Neural cell (in vitro differentiated cells): ENCODE measurements at regions not wholly inside any gene's neighbourhood (a gene's known extent, or its start where the extent isn't known, plus 50 kb on each side); places are given as distances from the start of the nearest gene placed in this dataset.

Experiments used
- H2AFZ ChIP-seq: fragments of 200-600, 300-800 bp; sonication (generic), shearing (Covaris generic); 2 replicates; pipeline ENCODE4 v1.6.0; 2014; ENCODE audit warnings: low read depth, mild to moderate bottlenecking, antibody characterized with exemption, low read length, moderate library complexity
- H3F3A ChIP-seq: fragments of 200-600 bp; shearing (Covaris generic); 2 replicates; pipeline ENCODE4 v1.6.1; 2016; ENCODE audit warnings: mild to moderate bottlenecking, moderate library complexity, mixed read lengths, antibody characterized with exemption, low read length; ENCODE audit not compliant: insufficient read depth, poor library complexity, severe bottlenecking
- H3K27ac ChIP-seq: fragments of 200-600, 300-800 bp; sonication (generic), shearing (Covaris generic); 2 replicates; pipeline ENCODE4 v1.5.1; 2014; ENCODE audit warnings: mild to moderate bottlenecking, low read length, moderate library complexity
- H3K27me3 ChIP-seq: fragments of 300-800, 200-600 bp; sonication (generic), shearing (Covaris generic); 2 replicates; pipeline ENCODE4 v1.6.0; 2014; ENCODE audit warnings: mild to moderate bottlenecking, low read depth, low read length, moderate library complexity; ENCODE audit not compliant: insufficient read depth
- H3K36me3 ChIP-seq: fragments of 300-800, 200-600 bp; sonication (generic), shearing (Covaris generic); 2 replicates; pipeline ENCODE4 v1.5.1; 2014; ENCODE audit warnings: mild to moderate bottlenecking, antibody characterized with exemption, low read length, moderate library complexity; ENCODE audit not compliant: insufficient read depth
- H3K4me2 ChIP-seq: fragments of 300-800, 200-600 bp; sonication (generic), shearing (Covaris generic); 2 replicates; pipeline ENCODE4 v1.6.0; 2014; ENCODE audit warnings: mild to moderate bottlenecking, low read length
- H3K4me3 ChIP-seq: fragments of 300-800, 200-600 bp; sonication (generic), shearing (Covaris generic); 2 replicates; pipeline ENCODE4 v1.5.1; 2014; ENCODE audit warnings: mild to moderate bottlenecking, low read length, moderate library complexity
- H3K79me2 ChIP-seq: fragments of 200-600 bp; shearing (Covaris generic); replicated peaks from 2 replicates; pipeline ENCODE4 v1.6.0; 2014; ENCODE audit warnings: mild to moderate bottlenecking, low read length, moderate library complexity; ENCODE audit not compliant: insufficient read depth
- H3K9ac ChIP-seq: fragments of 300-800, 200-600 bp; sonication (generic), shearing (Covaris generic); 2 replicates; pipeline ENCODE4 v1.6.1; 2016; ENCODE audit warnings: mild to moderate bottlenecking, low read length, mixed read lengths
- H3K9me2 ChIP-seq: fragments of 200-600 bp; shearing (Covaris generic); 2 replicates; pipeline ENCODE4 v1.6.1; 2016; ENCODE audit warnings: mild to moderate bottlenecking, low read length, mixed read lengths; ENCODE audit not compliant: insufficient read depth
- H3K9me3 ChIP-seq: fragments of 200-600, 300-800 bp; sonication (generic), shearing (Covaris generic); 2 replicates; pipeline ENCODE4 v1.6.1; 2016; ENCODE audit warnings: mild to moderate bottlenecking, mixed run types, low read length, moderate library complexity, mixed read lengths
- H4K20me1 ChIP-seq: fragments of 200-600 bp; shearing (Covaris generic); 2 replicates; pipeline ENCODE4 v1.6.1; 2016; ENCODE audit warnings: mild to moderate bottlenecking, mixed run types; ENCODE audit not compliant: insufficient read depth
- EP300 ChIP-seq: fragments of 450-650 bp; conservative IDR thresholded peaks from 2 replicates; pipeline ENCODE4 v1.6.1; 2014; ENCODE audit warnings: antibody characterized with exemption, mild to moderate bottlenecking, moderate library complexity; ENCODE audit not compliant: poor library complexity, severe bottlenecking
- EZH2 ChIP-seq: fragments of 200-600, 300-800 bp; shearing (Covaris generic), sonication (generic); IDR thresholded peaks from 2 replicates; pipeline ENCODE4 v1.6.1; 2014; ENCODE audit warnings: antibody characterized with exemption, low read length, borderline replicate concordance, mild to moderate bottlenecking; ENCODE audit not compliant: insufficient read depth, poor library complexity, severe bottlenecking
- MXI1 ChIP-seq: fragments of 450-650 bp; conservative IDR thresholded peaks from 2 replicates; pipeline ENCODE4 v1.6.1; 2014; ENCODE audit warnings: antibody characterized with exemption, mild to moderate bottlenecking; ENCODE audit not compliant: poor library complexity, severe bottlenecking
- POLR2AphosphoS5 ChIP-seq: IDR thresholded peaks from 2 replicates; pipeline ENCODE4 v1.6.1; 2012
- RAD21 ChIP-seq: fragments of 450-650 bp; conservative IDR thresholded peaks from 2 replicates; pipeline ENCODE4 v1.6.1; 2014; ENCODE audit warnings: antibody characterized with exemption, mild to moderate bottlenecking, moderate library complexity
- REST ChIP-seq: IDR thresholded peaks from 2 replicates; pipeline ENCODE4 v1.6.1; 2012; ENCODE audit warnings: borderline replicate concordance
- SMC3 ChIP-seq: fragments of 450-650 bp; conservative IDR thresholded peaks from 2 replicates; pipeline ENCODE4 v1.6.1; 2014; ENCODE audit warnings: antibody characterized with exemption, mild to moderate bottlenecking, moderate library complexity; ENCODE audit not compliant: poor library complexity
- TAF1 ChIP-seq: IDR thresholded peaks from 2 replicates; pipeline ENCODE4 v1.6.1; 2012; ENCODE audit warnings: low read depth
- TF ChIP-seq, protein P1 (sequence below): fragments of 450-650 bp; IDR thresholded peaks from 2 replicates; pipeline ENCODE4 v1.5.1; 2014; ENCODE audit warnings: antibody characterized with exemption, mild to moderate bottlenecking, moderate library complexity; ENCODE audit not compliant: poor library complexity, severe bottlenecking

GRCh38 chr7:72481934-72482333, 69.8 kb upstream of the CALN1 start:
- H3K79me2 ChIP-seq = no peaks in the 10 kb centered on the region
- no peaks in the 10 kb centered on the region for H3K9me2 ChIP-seq
- no peak overlapping the region for H3K4me3 ChIP-seq
- TF ChIP-seq TAF1 (no peak), EP300 (no peak), POLR2AphosphoS5 (no peak), EZH2 (no peak), MXI1 (no peak), REST (no peak)
- TF ChIP-seq, protein P1, sequence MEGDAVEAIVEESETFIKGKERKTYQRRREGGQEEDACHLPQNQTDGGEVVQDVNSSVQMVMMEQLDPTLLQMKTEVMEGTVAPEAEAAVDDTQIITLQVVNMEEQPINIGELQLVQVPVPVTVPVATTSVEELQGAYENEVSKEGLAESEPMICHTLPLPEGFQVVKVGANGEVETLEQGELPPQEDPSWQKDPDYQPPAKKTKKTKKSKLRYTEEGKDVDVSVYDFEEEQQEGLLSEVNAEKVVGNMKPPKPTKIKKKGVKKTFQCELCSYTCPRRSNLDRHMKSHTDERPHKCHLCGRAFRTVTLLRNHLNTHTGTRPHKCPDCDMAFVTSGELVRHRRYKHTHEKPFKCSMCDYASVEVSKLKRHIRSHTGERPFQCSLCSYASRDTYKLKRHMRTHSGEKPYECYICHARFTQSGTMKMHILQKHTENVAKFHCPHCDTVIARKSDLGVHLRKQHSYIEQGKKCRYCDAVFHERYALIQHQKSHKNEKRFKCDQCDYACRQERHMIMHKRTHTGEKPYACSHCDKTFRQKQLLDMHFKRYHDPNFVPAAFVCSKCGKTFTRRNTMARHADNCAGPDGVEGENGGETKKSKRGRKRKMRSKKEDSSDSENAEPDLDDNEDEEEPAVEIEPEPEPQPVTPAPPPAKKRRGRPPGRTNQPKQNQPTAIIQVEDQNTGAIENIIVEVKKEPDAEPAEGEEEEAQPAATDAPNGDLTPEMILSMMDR = no peak
- no peak overlapping the region for H2AFZ ChIP-seq
- no peaks in the 10 kb centered on the region for H3F3A ChIP-seq
- no peaks in the 10 kb centered on the region for H3K36me3 ChIP-seq
- no peaks in the 10 kb centered on the region for H3K27me3 ChIP-seq
- no peak overlapping the region for H3K27ac ChIP-seq
- no peak overlapping the region for H3K4me2 ChIP-seq
- H3K9me3 ChIP-seq = no peaks in the 10 kb centered on the region
- H3K9ac ChIP-seq = no peak overlapping the region
- no peaks in the 10 kb centered on the region for H4K20me1 ChIP-seq

GRCh38 chr7:72476608-72477305, 64.6 kb upstream of the CALN1 start:
- no peak for TF ChIP-seq POLR2AphosphoS5
- TF ChIP-seq MXI1 = no peak
- Histone ChIP-seq H3K27me3 (no peaks in the 10 kb centered on the region), H3K36me3 (no peaks in the 10 kb centered on the region), H3K9me2 (no peaks in the 10 kb centered on the region), H3K79me2 (no peaks in the 10 kb centered on the region), H3K27ac (no peak overlapping the region), H3F3A (no peaks in the 10 kb centered on the region), H3K9ac (no peak overlapping the region), H3K4me2 (no peak overlapping the region), H3K4me3 (no peak overlapping the region), H2AFZ (no peak overlapping the region), H4K20me1 (no peaks in the 10 kb centered on the region), H3K9me3 (no peaks in the 10 kb centered on the region)

DNA sequence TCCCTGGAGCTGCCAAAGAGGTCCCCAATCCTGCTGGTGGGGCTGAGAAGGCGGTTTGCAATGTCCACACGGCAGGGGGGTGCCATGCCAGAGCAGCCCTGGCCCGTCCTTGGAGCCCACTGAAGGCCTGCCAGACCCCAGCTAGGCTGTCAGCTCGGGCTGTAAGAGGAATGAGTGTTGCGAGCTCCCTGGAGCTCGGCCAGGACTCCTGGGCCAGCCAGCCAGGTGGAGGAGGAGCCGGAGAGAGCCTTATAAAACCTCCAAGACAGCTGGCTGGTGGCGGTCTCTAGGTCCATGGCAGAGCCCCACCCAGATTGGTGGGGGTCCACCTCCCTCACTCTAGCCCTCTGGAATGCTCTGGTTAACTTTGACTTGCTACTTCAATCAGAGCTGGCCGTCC, 55.1 kb upstream of the CALN1 start:
- no peaks in the 10 kb centered on the region for H3K27me3 ChIP-seq
- no peaks in the 10 kb centered on the region for H4K20me1 ChIP-seq
- no peak overlapping the region for H3K4me3 ChIP-seq
- no peaks in the 10 kb centered on the region for H3K9me2 ChIP-seq
- no peaks in the 10 kb centered on the region for H3K9me3 ChIP-seq
- H3K4me2 ChIP-seq = no peak overlapping the region
- no peak overlapping the region for H3K27ac ChIP-seq
- H2AFZ ChIP-seq = no peak overlapping the region
- TF ChIP-seq EP300 (no peak), MXI1 (no peak), RAD21 (no peak), TAF1 (no peak), EZH2 (no peak), REST (no peak), SMC3 (no peak), POLR2AphosphoS5 (no peak)
- TF ChIP-seq, protein P1 = no peak
- no peak overlapping the region for H3K9ac ChIP-seq
- H3K79me2 ChIP-seq = no peaks in the 10 kb centered on the region
- no peaks in the 10 kb centered on the region for H3F3A ChIP-seq
- H3K36me3 ChIP-seq = no peaks in the 10 kb centered on the region
